ENCODE measurements at regions not wholly inside any gene's neighbourhood (a gene's known extent, or its start where the extent isn't known, plus 50 kb on each side); places are given as distances from the start of the nearest gene placed in this dataset.

GRCh38 chr9:71571186-71571585, 197.1 kb downstream of the CEMIP2 start:
- H3K36me3 Mint-ChIP-seq = no peaks in the 10 kb centered on the region
- no peak overlapping the region for H3K4me3 Mint-ChIP-seq
- no peak for DNase-seq (ENCODE audit: extremely low spot score, unreplicated experiment)
- no peaks in the 10 kb centered on the region for H3K4me1 Mint-ChIP-seq (ENCODE audit: unreplicated experiment)
- peaks cover 10% of the 10 kb centered on the region for H3K27me3 Mint-ChIP-seq
- no peaks in the 10 kb centered on the region for H3K9me3 Mint-ChIP-seq
- no peak overlapping the region for H3K27ac Mint-ChIP-seq
- TF ChIP-seq CTCF (conservative IDR thresholded peaks at IDR 0.05) = no peak

GRCh38 chr9:71567890-71568289, 200.4 kb downstream of the CEMIP2 start:
- H3K4me3 Mint-ChIP-seq = no peak overlapping the region
- H3K9me3 Mint-ChIP-seq = no peaks in the 10 kb centered on the region
- H3K27ac Mint-ChIP-seq = no peak overlapping the region
- H3K27me3 Mint-ChIP-seq = peaks cover 7% of the 10 kb centered on the region
- no peaks in the 10 kb centered on the region for H3K36me3 Mint-ChIP-seq
- TF ChIP-seq CTCF (conservative IDR thresholded peaks at IDR 0.05) = no peak
- DNase-seq (ENCODE audit: extremely low spot score, unreplicated experiment) = no peak
- H3K4me1 Mint-ChIP-seq (ENCODE audit: unreplicated experiment) = no peaks in the 10 kb centered on the region

GRCh38 chr9:71562140-71562539, 206.2 kb downstream of the CEMIP2 start:
- no peaks in the 10 kb centered on the region for H3K36me3 Mint-ChIP-seq
- H3K4me3 Mint-ChIP-seq = no peak overlapping the region
- H3K27ac Mint-ChIP-seq = no peak overlapping the region
- no peak for DNase-seq (ENCODE audit: extremely low spot score, unreplicated experiment)
- no peaks in the 10 kb centered on the region for H3K9me3 Mint-ChIP-seq
- H3K27me3 Mint-ChIP-seq = peaks cover 3% of the 10 kb centered on the region
- no peaks in the 10 kb centered on the region for H3K4me1 Mint-ChIP-seq (ENCODE audit: unreplicated experiment)
- no peak for TF ChIP-seq CTCF (conservative IDR thresholded peaks at IDR 0.05)

GRCh38 chr9:71557310-71557709, 211.0 kb downstream of the CEMIP2 start:
- no peak overlapping the region for H3K27ac Mint-ChIP-seq
- no peak for TF ChIP-seq CTCF (conservative IDR thresholded peaks at IDR 0.05)
- peaks cover 5% of the 10 kb centered on the region for H3K27me3 Mint-ChIP-seq
- peaks cover 2% of the 10 kb centered on the region for H3K4me1 Mint-ChIP-seq (ENCODE audit: unreplicated experiment)
- no peak overlapping the region for H3K4me3 Mint-ChIP-seq
- no peak for DNase-seq (ENCODE audit: extremely low spot score, unreplicated experiment)
- H3K36me3 Mint-ChIP-seq = no peaks in the 10 kb centered on the region
- no peaks in the 10 kb centered on the region for H3K9me3 Mint-ChIP-seq

- H3K4me1 Mint-ChIP-seq (ENCODE audit: unreplicated experiment) = peaks cover 6% of the 10 kb centered on the region
- H3K4me3 Mint-ChIP-seq = no peak overlapping the region
- peaks cover 13% of the 10 kb centered on the region for H3K27me3 Mint-ChIP-seq
- no peaks in the 10 kb centered on the region for H3K36me3 Mint-ChIP-seq
- DNase-seq (ENCODE audit: extremely low spot score, unreplicated experiment) = no peak
- H3K9me3 Mint-ChIP-seq = no peaks in the 10 kb centered on the region
- no peak overlapping the region for H3K27ac Mint-ChIP-seq
- no peak for TF ChIP-seq CTCF (conservative IDR thresholded peaks at IDR 0.05)
These were observed 215.8 kb downstream of the CEMIP2 start for GRCh38 chr9:71552480-71552879.

GRCh38 chr9:71549023-71549422, 219.3 kb downstream of the CEMIP2 start:
- H3K27me3 Mint-ChIP-seq = peaks cover 13% of the 10 kb centered on the region
- no peaks in the 10 kb centered on the region for H3K36me3 Mint-ChIP-seq
- H3K9me3 Mint-ChIP-seq = no peaks in the 10 kb centered on the region
- DNase-seq (ENCODE audit: extremely low spot score, unreplicated experiment) = no peak
- H3K27ac Mint-ChIP-seq = peak overlapping the region; percentile 30
- TF ChIP-seq CTCF (conservative IDR thresholded peaks at IDR 0.05) = no peak
- H3K4me1 Mint-ChIP-seq (ENCODE audit: unreplicated experiment) = peaks cover 6% of the 10 kb centered on the region
- no peak overlapping the region for H3K4me3 Mint-ChIP-seq

Measured in type B pancreatic cell (in vitro differentiated cells).